PC-3 (cell line): ENCODE measurements at regions not wholly inside any gene's neighbourhood (a gene's known extent, or its start where the extent isn't known, plus 50 kb on each side); places are given as distances from the start of the nearest gene placed in this dataset.

Source experiments
- ATAC-seq: fragments of 200-7000 bp; cut with Tn5 transposase; 2 replicates; pipeline ENCODE4 v1.9.1; 2020; ENCODE audit warnings: mild to moderate bottlenecking, moderate library complexity
- BruUV-seq: library from RNA; stranded (reverse); fragments of 400-500 nt; replicated peaks from 2 replicates; lab custom pipeline; 2021; lab: Mats Ljungman, UMichigan
- CTCF ChIA-PET: fragments of 300-600 bp; sonication (Branson Sonifier 250); formaldehyde crosslinking; loops from one replicate; lab custom pipeline; 2022; ENCODE audit warnings: antibody characterized with exemption; lab: Charles Lee
- POLR2A ChIA-PET: fragments of 300-600 bp; sonication (Branson Sonifier 250); formaldehyde crosslinking; loops from one replicate; lab custom pipeline; 2022; ENCODE audit warnings: antibody characterized with exemption; ENCODE audit not compliant: unreplicated experiment; lab: Charles Lee
- DNase-seq: peaks from one replicate; pipeline ENCODE4 v3.0.0-alpha.2; 2015
- H2AFZ ChIP-seq: fragments of 300-600 bp; sonication (generic); 2 replicates; pipeline ENCODE4 v1.6.0; 2016; ENCODE audit warnings: antibody characterized with exemption, low read length
- H3F3A ChIP-seq: fragments of 300-600 bp; sonication (generic); one replicate; pipeline ENCODE4 v1.6.0; 2017; ENCODE audit warnings: antibody characterized with exemption, low read length, control low read depth, mild to moderate bottlenecking; ENCODE audit not compliant: unreplicated experiment
- H3K27ac ChIP-seq: fragments of 300-600 bp; sonication (generic); 2 replicates; pipeline ENCODE4 v1.5.1; 2016; ENCODE audit warnings: mild to moderate bottlenecking, low read length
- H3K27me3 ChIP-seq: fragments of 300-600 bp; sonication (generic); 2 replicates; pipeline ENCODE4 v1.6.1; 2016; ENCODE audit warnings: low read length, mixed read lengths
- H3K36me3 ChIP-seq: fragments of 300-600 bp; sonication (generic); 2 replicates; pipeline ENCODE4 v1.6.1; 2016; ENCODE audit warnings: low read depth, mixed run types, low read length, mixed read lengths
- H3K4me1 ChIP-seq: fragments of 300-600 bp; sonication (generic); 2 replicates; pipeline ENCODE4 v1.5.1; 2016; ENCODE audit warnings: low read length; ENCODE audit not compliant: insufficient read depth
- H3K4me2 ChIP-seq: fragments of 300-600 bp; sonication (generic); 2 replicates; pipeline ENCODE4 v1.6.0; 2016; ENCODE audit warnings: low read length
- H3K4me3 ChIP-seq: fragments of 300-600 bp; sonication (generic); 2 replicates; pipeline ENCODE4 v1.5.1; 2016; ENCODE audit warnings: mild to moderate bottlenecking, low read length, mixed read lengths
- H3K79me2 ChIP-seq: fragments of 300-600 bp; sonication (generic); 2 replicates; pipeline ENCODE4 v1.6.1; 2017; ENCODE audit warnings: low read length, mixed read lengths
- H3K9ac ChIP-seq: fragments of 300-600 bp; sonication (generic); 2 replicates; pipeline ENCODE4 v1.6.0; 2016; ENCODE audit warnings: mild to moderate bottlenecking, low read length
- H3K9me2 ChIP-seq: fragments of 300-600 bp; sonication (generic); replicated peaks from 2 replicates; pipeline ENCODE4 v1.6.1; 2016; ENCODE audit warnings: mixed run types, low read length, mixed read lengths
- H3K9me3 ChIP-seq: fragments of 300-600 bp; sonication (generic); 2 replicates; pipeline ENCODE4 v1.6.1; 2016; ENCODE audit warnings: low read length, mixed read lengths
- H4K20me1 ChIP-seq: fragments of 300-600 bp; sonication (generic); 2 replicates; pipeline ENCODE4 v1.6.1; 2016; ENCODE audit warnings: low read length, mixed read lengths
- CTCF ChIP-seq: fragments of 300-600 bp; sonication (generic); conservative IDR thresholded peaks from 2 replicates; pipeline ENCODE4 v1.5.1; 2017; ENCODE audit warnings: antibody characterized with exemption, low read depth, mild to moderate bottlenecking, low read length
- EZH2 ChIP-seq: fragments of 300-600 bp; sonication (generic); IDR thresholded peaks from one replicate; pipeline ENCODE4 v1.6.1; 2017; ENCODE audit warnings: antibody characterized with exemption, mild to moderate bottlenecking, low read length; ENCODE audit not compliant: unreplicated experiment
- EZH2phosphoT487 ChIP-seq: fragments of 300-600 bp; sonication (generic); IDR thresholded peaks from 2 replicates; pipeline ENCODE4 v1.6.1; 2018; ENCODE audit warnings: mild to moderate bottlenecking, antibody characterized with exemption, low read length, borderline replicate concordance
- intact Hi-C: fragments of 100-400 bp; cut with micrococcal nuclease; formaldehyde crosslinking; loops from 2 replicates; pipeline ENCODE4 v1.9.0; 2023

DNA sequence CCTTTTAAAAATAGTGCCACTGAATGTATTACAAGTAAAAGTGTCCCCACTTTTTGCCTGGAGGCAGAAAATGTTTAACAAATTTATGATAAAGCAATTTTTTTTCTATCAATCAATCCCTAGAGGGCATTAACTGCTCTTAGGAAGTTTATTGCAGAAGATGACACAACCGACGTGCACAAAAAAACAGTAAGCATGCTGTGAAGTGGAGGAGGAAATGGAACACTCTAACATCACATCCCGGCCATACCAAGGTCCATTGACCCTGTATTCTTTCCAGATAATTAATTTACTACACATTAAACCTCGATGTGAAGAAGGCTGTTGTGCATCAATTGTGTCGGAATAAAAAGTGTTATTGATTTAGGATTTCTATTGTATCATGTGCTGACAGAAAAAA is 264.9 kb upstream of the NR5A2 start:
- ATAC-seq (no peak), DNase-seq (peak; percentile 2)
- Histone ChIP-seq H3F3A (peaks cover 19% of the 10 kb centered on the region), H3K27me3 (no peaks in the 10 kb centered on the region), H4K20me1 (no peaks in the 10 kb centered on the region), H3K36me3 (peaks cover 73% of the 10 kb centered on the region), H3K27ac (no peak overlapping the region), H3K4me1 (peaks cover 29% of the 10 kb centered on the region), H3K79me2 (peaks cover 15% of the 10 kb centered on the region), H2AFZ (no peak overlapping the region), H3K9me3 (peaks cover 15% of the 10 kb centered on the region), H3K9me2 (no peaks in the 10 kb centered on the region), H3K9ac (no peak overlapping the region), H3K4me2 (no peak overlapping the region), H3K4me3 (no peak overlapping the region)
- TF ChIP-seq EZH2phosphoT487 (no peak), EZH2 (no peak), CTCF (no peak)
- intact Hi-C loops: no loop called here
- POLR2A ChIA-PET: no interaction called here
- CTCF ChIA-PET: no interaction called here
- no TSS peak for BruUV-seq

DNA sequence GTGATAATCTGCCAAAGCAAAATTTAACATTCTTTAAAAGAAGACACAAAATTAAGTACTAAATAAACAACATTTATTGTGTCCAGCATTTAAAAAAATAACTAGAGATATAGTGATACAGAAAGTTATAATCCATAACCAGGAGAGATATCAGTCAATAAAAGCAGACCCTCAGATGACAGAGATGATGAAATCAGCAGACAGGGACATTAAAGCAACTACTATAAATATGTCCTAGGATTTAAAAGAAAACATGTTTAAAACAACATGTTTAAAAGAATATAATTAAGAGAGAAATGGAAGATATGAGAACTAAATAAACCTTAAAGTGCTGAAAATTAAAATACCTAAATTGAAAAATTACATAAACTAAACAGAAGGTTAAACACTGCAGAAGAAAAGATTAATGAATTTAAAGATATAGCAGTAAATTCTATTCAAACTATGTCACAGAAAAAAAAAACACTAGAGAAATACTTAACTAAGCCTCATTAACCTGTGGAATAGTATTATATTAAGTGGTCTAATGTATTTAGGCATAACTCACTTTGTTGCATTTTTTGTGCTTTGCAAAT is 261.2 kb upstream of the NR5A2 start:
- TF ChIP-seq EZH2phosphoT487 (no peak), CTCF (no peak)
- H3K4me2 ChIP-seq: no peak overlapping the region
- H3K4me1 ChIP-seq: no peaks in the 10 kb centered on the region
- peaks cover 15% of the 10 kb centered on the region for H3K9me3 ChIP-seq
- DNase-seq (no peak), ATAC-seq (no peak)
- H3K79me2 ChIP-seq: no peaks in the 10 kb centered on the region
- H3K27ac ChIP-seq: no peak overlapping the region
- no peak overlapping the region for H2AFZ ChIP-seq
- peaks cover 58% of the 10 kb centered on the region for H3K36me3 ChIP-seq
- BruUV-seq: no TSS peak
- H3F3A ChIP-seq: no peaks in the 10 kb centered on the region
- no peaks in the 10 kb centered on the region for H4K20me1 ChIP-seq
- intact Hi-C loops: no loop called here
- H3K9ac ChIP-seq: no peak overlapping the region
- POLR2A ChIA-PET: no interaction called here
- no peaks in the 10 kb centered on the region for H3K9me2 ChIP-seq
- no peaks in the 10 kb centered on the region for H3K27me3 ChIP-seq
- no peak overlapping the region for H3K4me3 ChIP-seq
- CTCF ChIA-PET: no interaction called here

GRCh38 chr1:199767700-199768099 is 259.8 kb upstream of the NR5A2 start:
- Histone ChIP-seq H3K79me2 (no peaks in the 10 kb centered on the region), H3K9me2 (no peaks in the 10 kb centered on the region), H3K4me1 (no peaks in the 10 kb centered on the region), H4K20me1 (no peaks in the 10 kb centered on the region), H3K4me2 (no peak overlapping the region), H3K9me3 (peaks cover 15% of the 10 kb centered on the region), H3K4me3 (no peak overlapping the region), H3K27ac (no peak overlapping the region), H3K9ac (no peak overlapping the region), H3F3A (no peaks in the 10 kb centered on the region), H3K36me3 (peaks cover 45% of the 10 kb centered on the region), H3K27me3 (no peaks in the 10 kb centered on the region), H2AFZ (no peak overlapping the region)
- ATAC-seq (no peak), DNase-seq (no peak)
- CTCF ChIA-PET: no interaction called here
- intact Hi-C loops: no loop called here
- POLR2A ChIA-PET: interaction anchor here (0.6 kb wide), 1 partner anchor 13 kb away, joined by 8 read pairs; no protein-coding TSS in a partner anchor
- no TSS peak for BruUV-seq
- TF ChIP-seq EZH2 (no peak), CTCF (no peak), EZH2phosphoT487 (no peak)
